ENCODE measurements at regions not wholly inside any gene's neighbourhood (a gene's known extent, or its start where the extent isn't known, plus 50 kb on each side); places are given as distances from the start of the nearest gene placed in this dataset.
"Not testable (repeated sequence)": the region's sequence is repeated elsewhere in the genome, so short reads cannot be mapped to it uniquely, and the experiment has no call there.

DNA sequence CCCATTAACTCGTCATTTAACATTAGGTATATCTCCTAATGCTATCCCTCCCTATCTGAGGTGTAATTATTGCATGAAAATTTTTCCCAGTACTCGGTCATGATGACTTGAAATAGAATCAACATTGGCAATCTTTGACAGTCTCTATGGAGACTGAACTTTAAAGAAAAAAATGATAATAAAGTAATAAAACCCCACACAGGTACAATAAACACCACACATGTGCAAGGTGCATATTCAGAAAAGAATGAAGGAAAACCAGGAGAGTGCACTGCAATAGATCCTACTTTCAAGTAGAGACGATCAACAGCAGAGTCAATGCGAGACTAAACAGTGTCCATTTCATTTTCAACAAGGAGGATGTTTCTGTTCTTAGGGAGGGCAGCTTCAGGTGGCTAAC is 1253.8 kb upstream of the TMEM132C start:
- DNase-seq, result no peak

GRCh38 chr12:127014079-127014478 is 1252.9 kb upstream of the TMEM132C start:
- DNase-seq, result no peak

DNA sequence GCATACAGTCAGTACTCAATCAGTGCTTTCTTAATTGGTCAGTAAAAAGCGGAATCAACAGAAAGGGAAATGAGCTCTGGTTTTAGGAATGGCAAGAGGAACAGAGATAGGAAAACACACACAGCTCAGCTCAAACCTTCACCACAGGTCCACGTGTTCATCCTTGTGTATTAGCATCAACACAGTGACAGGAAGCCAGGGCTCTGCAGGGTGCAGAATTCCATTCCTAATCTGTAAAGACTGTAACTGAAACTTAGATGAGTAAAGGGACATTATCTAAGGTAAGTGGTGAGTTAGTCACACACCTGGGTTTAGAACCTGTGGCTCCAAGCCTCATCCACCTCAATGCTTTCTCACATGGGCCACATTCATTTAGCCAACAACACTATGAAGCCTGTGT is 1242.2 kb upstream of the TMEM132C start:
- no peak for DNase-seq

- peak in 1 of 4 experiments; percentile 1 for DNase-seq
Measured at GRCh38 chr12:127025545-127025944, 1241.4 kb upstream of the TMEM132C start.

DNA sequence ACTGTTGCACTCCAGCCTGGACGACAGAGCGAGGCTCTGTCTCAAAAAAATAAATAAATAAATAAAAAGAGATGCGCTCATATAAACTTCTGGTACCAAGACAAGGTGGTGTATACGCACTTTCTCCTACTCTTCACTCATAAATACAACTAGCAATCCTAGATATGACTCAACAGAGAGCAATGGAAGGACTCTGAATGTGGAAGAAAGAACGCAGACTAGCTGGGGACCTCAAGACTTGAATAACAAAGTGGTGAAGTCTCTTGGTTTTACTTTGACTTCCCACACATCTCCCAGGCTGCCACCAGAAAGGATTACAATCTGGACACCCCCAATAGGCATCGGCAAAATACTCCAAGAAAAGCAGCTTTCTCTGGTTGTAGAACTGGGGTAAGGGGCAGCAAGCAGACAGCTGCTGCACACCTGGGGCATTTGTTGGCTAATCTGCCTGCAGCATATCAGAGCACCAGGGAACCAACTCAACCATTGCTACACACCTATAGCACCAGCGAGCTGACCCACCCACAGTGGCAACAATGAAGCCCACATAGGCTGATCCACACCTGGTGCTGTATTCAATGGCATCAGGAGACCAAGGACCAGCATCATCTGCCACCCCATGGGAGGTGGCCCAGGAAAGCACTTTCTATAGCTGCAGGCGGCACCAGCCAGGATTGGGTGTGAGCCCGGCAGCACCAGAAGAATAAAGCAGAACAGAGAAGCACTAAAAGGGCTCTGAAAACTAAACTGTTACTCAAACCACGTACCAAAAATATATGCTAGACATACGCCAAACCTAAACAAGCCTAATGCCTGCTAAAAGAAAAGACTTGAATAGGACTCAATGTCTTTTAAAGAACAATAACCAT is 1231.7 kb upstream of the TMEM132C start:
- DNase-seq, result no peak

- DNase-seq, result no peak
Measured at GRCh38 chr12:127038152-127038551, 1228.8 kb upstream of the TMEM132C start.

GRCh38 chr12:127038761-127039160 is 1228.2 kb upstream of the TMEM132C start:
- no peak for DNase-seq

DNA sequence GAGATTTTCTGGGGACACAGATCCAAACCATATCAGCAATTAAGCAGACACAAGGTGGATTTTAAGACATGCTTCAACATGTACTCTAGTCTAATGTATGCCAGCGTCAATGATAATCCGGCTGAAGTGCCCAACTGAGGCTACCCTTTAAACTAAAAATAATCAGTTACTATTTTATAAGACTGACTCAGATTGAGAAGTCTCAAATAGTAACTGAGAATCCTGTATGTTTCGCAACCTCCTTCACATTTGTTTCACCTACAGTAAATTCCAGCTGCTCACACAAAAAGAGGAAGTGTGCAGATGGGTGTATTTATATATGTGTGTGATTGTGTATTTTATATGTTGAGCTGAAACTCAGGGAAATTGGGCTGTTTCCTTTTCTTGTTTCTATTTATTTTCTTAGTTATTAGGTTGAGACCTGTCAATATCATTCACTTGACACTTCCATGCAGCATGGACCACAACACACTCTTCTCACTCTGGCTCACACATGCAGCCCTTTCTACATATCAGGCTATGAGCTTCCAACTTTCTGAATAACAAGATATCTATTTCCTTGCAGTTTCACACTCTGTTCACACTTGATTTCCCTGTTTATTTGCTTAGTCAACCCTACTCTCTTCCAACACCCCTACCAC is 1224.9 kb upstream of the TMEM132C start:
- peak in 3 of 4 experiments; percentile 5 to 20 (median 20) for DNase-seq

DNA sequence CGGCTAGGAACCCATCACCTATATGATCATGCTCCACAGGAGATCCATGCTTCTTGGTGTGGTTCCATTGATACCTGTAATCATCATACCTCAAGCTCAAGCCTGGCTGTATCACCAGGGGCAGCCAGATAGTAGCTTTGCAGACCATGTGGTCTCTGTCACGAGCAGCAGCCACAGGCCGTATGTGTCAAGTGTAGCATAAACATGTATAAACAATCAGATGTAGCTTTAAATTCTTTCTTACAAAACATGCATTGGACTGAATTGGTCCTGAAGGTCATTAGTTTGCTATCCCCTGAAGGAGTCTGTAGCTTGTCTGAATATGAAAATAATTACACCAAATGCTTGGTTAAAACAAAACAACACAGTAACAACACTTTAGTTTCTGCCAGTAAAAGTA is 1223.2 kb upstream of the TMEM132C start:
- DNase-seq, result no peak

- no peak for DNase-seq
Measured at GRCh38 chr12:127044836-127045235, 1222.1 kb upstream of the TMEM132C start.

- no peak for DNase-seq
Measured at GRCh38 chr12:127046467-127046866, 1220.5 kb upstream of the TMEM132C start.

GRCh38 chr12:127048057-127048456 is 1218.9 kb upstream of the TMEM132C start:
- no peak for DNase-seq

DNA sequence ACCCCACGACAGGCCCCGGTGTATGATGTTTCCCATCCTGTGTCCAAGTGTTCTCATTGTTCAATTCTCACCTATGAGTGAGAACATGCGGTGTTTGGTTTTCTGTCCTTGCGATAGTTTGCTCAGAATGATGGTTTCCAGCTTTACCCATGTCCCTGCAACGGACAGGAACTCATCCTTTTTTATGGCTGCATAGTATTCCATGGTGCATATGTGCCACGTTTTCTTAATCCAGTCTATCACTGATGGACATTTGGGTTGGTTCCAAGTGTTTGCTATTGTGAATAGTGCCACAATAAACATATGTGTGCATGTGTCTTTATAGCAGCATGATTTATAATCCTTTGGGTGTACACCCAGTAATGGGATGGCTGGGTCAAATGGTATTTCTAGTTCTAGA is 1218.4 kb upstream of the TMEM132C start:
- DNase-seq, result not testable (repeated sequence)

DNA sequence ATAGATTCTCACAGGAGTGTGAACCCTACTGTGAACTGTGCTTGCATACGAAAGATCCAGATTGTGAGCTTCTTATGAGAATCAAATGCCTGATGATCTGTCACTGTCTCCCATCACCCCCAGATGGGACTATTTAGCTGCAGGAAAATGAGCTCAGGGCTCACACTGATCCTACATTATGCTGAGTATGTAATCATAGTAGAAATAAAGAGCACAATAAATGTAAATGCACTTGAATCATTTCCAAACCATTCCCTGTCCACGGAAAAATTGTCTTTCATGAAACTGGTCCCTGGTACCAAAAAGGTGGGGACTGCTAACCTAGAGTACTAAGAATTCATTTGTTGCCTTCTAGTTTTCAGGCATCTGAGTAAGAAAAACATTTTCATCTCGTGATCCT is 1215.8 kb upstream of the TMEM132C start:
- no peak for DNase-seq

- no peak for DNase-seq
Measured at GRCh38 chr12:127052511-127053232, 1214.3 kb upstream of the TMEM132C start.

DNA sequence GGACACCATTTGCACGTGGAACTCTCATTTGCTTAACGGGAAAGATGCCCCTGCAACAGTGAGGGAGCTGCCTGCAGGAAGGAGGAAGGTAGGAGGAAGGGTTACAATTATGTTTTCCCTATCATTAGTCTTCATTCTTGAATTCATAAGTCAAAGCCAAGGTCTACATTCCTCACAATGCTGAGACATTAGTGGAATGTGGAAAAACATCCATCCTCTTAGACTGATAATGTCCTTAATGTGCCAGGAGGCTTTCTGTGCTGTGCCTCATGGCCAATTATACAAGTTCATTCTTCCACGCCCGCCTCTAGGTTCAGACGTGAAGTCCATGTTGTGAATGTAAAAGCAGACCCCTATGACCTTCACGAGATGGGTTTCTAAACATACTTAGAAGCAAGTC is 1212.4 kb upstream of the TMEM132C start:
- DNase-seq, result no peak

DNA sequence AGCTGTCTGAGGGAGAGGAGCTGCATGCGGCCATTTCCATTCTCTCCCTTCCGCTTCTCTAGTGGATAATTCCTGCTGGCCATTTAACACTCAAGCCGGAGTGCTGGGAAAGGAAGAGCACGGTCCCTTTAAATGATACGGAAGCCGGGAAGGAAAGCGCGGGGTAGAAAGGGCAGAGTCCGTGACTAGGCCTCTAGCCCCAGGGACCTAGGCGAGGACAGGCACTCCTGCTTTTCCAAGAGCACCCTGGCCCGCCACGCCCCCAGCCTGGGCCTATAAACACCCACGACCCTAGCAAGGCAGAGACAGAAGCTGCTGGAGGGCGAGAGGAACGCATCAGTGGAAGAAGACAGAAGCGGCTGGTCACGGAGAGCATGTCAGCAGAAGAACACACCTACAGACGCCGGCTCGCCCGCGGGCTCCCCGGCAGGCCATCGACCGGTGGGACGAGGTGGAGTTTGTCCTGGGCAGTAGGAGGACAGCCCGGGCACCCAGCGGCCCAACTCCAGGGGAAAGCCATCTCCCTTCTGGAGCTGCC is 1206.6 kb upstream of the TMEM132C start:
- DNase-seq, result no peak

DNA sequence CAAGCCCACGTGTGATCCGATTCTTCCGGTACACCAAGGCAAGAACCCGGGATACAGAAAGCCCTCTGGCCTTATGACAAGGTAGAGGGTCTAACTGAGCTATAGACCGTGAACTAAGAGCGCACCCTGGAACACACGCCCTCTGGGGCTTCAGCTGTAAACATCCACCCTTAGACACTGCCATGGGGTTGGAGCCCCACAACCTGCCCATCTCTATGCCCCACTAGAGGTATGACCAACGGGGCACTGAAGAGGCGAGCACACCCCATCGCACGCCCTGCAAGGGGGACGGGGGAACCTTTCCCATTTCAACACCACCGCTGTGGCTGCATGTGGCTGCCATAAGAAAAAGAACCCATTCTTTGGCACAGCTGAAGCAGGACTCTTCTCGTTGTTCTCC is 1206.0 kb upstream of the TMEM132C start:
- DNase-seq, result no peak

DNA sequence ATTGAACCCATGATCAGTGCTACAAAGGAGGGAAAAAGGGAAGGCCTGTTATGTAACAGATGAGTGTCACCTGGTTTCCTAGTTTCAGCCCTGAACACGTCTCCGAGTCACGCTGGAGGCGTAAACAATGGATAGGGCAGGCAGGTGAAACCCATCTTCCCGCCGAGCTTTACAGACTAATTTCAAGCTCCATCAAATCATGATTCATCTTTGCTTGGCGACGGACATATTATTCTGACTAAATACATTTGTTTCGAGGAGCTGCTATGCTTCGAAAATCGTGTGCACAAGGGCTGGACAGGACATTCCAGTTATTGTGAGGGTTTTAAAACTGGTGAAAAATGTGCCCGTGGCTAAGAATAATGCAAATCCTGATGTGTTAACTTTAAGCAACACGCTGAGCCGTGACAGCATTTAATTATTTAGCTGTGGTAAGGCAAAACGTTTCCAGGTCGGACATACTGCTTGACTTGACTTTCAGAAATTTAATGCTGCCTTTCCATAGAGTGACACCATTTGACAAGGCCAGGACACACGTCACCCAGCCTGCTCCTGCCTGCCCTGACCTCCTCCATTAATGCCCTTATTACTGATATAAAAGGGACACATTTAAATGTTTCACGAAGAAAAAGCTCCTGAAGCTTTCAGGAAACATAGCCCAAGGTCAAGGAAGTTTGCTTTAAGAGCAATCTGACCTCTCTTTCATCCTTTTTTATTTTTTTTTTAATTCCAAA is 1203.5 kb upstream of the TMEM132C start:
- no peak for DNase-seq

DNA sequence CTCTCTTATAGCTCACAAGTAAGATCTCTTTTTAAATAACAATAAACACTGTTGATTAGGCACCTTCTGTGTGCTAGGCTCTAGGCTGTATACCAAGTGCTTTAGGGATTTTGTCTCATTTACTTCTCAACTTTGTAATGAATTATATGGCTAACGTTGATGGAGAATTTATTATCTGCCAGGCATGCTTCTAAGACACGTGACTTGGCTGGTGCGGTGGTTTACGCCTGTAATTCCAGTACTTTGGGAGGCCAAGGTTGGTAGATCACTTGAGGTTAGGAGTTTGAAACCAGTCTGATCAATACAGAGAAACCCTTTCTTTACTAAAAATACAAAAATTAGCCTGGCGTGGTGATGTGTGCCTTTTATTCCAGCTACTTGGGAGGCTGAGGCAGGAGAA is 1202.8 kb upstream of the TMEM132C start:
- no peak for DNase-seq

DNA sequence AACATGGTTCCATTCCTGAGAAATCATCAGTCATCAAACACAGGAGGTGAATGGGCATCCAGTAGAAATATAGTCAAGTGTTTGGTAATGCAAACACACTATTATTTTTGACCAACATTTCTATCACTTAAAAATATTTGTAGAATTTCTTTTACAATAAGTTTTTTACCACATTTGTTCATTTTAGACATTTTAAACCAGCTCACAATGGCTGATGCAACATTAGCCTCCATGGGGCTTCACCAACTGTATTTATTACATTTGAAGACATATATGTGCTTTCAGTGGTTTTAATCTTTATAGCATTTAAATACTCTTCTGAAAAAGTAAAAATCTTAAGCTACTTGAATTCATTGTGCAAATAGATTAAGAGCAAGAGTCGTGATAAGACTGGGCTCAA is 1201.4 kb upstream of the TMEM132C start:
- no peak for DNase-seq

DNA sequence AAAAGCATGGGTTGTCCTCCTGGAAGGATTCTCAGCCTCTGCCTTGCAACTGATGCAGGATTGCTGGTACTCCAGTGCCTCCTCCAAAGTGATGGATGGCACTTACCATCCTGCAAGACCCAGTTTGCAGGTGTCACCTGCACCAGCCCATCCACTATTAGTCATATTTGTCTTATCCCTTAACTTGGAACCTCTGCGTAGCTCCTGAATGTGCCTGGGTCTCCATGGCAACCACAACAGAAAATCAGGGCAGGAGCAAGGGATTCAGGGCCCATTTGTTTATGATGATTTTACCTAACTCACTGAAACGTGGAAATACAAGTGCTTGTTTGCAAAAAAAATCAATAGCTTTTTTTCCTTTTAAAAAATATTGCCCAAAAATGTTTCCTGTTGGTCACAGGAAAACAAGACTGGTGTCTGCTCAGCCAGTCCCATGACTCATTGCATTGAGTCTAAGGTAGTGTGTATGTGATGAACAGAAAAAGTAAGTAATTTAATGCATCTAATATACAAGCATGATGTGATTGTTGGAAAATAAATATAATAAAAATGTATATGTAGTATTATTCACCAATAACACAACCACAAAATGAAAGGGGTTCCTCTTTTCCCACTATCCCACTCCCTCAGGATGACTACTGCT is 1196.3 kb upstream of the TMEM132C start:
- no peak for DNase-seq
